GM18858 (cell line): ENCODE measurements at regions not wholly inside any gene's neighbourhood (a gene's known extent, or its start where the extent isn't known, plus 50 kb on each side); places are given as distances from the start of the nearest gene placed in this dataset.

Experiments
- ATAC-seq: cut with Tn5 transposase; IDR thresholded peaks from one replicate; pipeline ENCODE4 v1.9.1; 2021; ENCODE audit not compliant: unreplicated experiment

DNA sequence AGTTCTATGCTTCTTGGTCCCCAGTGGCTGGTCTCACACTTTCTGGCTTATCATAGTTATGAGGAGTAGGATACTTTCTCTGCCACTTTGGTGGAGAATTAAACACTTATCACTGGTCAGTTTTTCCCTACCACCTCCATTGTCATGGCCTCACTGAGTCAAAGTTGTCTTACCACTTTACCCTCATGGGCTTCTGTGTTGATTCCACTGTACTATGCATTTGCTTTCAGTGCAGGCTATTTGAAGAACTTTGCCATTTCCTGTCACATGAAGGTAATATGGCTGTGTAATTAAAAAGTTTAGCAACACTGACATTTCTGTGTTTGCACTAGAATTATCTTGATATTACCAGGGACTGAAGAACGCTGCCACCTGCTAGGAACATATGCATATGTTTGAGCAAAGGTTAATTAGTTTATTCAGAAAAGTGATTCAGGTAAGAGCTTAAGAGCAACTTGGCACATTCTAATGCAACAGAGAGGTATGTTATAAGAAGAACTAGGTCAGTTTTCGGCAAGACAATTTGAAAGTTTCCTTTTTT, 377.3 kb downstream of the PDCD6IP start:
- ATAC-seq = no peak

DNA sequence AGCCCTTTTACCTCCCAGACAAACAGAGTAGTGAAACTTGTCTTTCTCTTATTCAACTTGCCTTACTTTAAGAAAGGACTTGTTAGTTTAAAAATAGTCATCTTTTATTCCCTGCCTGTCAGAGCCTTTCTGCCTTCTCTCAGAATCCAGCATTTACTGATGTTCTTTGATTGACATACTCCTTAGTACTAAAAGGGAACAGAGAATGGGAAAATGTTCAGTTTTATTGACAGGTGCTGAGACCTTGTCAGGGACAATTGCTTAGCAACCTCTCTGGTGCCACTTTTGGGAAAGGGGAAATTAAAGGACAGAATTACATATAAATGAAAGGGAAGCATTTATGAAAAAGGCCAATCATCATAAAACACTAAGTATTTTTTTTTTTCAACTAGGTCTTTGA, 378.3 kb downstream of the PDCD6IP start:
- no peak for ATAC-seq

DNA sequence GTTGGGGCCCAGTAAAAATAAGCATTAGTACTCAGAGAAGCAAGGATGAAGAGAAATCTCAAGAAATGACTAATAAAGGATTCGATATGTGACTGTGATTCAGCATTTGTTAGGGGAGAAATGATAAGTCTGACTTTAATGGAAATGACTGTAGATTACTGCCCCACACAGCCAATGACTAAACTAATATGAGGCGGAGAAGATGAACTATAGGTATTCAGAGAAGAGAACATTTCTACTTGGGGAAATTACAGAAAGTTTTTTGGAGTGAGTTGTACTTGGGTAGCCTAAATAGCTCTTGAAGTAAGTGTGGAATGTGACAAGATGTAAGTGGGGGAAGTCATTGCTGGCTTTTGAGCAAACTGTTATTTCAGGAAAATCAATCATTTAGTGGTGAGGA, 380.0 kb downstream of the PDCD6IP start:
- no peak for ATAC-seq

DNA sequence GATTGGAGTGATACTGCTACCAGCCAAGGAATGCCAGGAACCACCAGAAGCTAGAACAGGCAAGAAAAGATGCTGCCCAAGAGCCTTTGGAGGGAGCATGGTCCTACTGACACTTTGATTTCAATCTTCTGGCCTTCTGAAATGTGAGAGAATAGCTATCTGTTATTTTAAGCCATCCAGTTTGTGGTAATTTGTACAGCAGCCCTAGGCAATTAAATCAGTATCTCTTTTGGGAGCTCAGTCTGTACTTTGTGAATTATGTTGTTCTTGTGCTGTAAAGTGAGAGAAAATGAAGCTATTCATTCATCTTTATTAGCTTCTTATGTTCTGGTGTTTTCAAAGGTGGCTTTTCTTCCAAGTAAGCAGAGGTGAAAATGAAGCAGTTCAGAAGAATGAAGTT, 381.3 kb downstream of the PDCD6IP start:
- no peak for ATAC-seq

DNA sequence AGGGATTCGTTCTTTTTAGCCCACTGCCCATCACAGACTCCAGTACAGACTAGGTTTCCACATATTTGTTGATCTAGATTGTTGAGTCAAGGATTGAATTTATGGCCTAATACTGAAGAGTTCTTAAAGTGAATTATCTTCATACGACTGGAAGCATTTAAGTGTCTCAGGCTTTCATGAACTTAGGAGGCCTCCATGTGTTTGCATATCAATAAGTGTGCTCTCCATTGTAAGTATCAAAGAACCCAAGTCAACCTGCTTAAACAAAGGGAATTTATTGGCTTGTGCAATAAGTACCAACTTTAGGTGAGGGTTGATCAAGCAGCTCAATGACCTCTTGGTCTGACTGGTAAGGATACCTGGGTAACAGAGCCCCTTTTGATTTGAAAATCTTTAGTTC, 382.1 kb downstream of the PDCD6IP start:
- ATAC-seq = no peak

DNA sequence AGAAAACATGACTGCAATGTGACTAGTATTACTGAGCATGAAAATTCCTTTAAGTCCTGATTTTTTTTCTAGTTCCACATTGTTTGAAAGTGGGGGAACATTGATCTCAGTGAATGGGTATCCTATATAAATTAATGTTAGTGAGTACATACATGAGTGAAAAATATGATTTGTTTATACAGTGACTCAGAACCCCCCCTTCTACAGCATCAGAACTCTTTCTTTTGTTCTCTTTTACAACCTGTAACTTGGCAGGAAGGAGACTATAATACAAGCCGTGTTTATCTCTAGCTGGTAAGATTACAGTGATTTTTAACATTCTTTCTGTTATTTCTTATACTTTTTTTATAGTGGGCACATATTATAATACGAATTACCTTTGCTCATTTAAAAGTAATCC, 384.7 kb downstream of the PDCD6IP start:
- no peak for ATAC-seq

DNA sequence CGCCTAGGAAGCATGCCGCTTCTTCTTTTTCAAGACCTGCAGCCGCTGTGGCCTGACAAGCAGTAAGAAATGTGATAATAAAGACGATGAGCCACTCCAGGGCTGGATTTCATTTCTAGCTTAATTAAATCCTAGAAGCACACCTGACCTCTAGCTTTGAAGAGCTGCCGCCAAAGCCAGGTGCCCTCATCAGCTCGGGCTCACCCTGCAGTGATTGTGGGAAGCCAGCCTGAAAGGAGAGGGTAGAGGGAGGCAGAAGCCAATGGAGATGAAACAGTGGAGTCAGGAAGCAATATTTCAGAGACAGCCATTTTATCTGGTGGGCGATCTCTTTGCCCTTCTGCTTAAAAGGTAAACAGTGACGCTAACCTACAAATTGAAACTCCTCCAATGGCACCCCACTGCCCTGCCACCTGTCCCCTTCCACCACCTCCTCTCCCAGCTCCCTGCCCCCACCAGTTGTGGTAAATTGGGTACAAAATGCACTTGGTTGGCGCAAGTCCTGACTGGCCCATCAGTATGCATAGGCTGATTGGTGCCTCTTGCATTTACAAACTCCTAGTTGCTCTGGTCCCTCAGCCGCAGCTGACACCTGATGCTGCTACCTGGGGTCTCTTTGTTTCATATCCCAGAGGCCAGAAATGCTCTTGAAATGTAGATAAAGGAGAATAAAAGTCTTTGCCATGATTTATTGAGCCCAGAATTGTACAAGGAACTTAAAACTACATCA, 385.3 kb downstream of the PDCD6IP start:
- no peak for ATAC-seq

DNA sequence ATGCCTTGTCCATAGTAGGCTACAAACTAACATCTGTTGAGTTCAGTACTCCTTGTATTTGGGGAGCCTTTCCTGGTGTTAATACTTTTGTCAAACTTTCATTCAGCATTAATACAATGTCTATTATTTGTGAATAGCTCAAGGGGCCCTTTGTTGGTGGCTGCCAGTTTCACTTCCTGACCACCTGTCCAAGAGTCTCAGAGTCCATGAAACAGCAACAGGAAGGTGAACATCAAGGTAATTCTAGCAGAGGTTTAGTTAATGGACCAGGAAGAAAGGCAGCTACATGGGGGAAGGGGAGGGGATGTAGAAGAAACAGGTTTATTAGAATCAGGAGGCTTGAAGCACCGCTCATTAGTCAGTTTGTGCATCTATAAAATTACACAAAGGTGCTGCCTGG, 386.9 kb downstream of the PDCD6IP start:
- no peak for ATAC-seq

DNA sequence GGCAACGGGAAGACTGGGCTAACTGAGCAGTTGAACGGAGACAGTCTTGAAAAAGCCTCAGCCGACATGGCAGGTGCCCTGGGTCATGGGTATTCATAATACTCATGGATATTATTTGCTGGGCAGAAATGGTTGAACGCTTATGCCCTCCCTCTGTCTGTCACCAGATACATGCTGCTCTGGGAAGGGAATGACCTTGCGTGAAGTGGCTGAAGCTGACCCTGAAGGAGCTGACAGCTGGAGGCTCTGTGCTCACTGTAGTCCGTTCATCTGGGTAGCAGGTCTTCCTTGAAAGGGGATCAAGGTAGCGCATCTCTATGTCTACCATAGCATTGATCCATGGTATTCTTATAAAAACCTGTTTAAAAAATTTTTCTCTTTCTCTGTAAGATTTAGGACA, 390.7 kb downstream of the PDCD6IP start:
- no peak for ATAC-seq

DNA sequence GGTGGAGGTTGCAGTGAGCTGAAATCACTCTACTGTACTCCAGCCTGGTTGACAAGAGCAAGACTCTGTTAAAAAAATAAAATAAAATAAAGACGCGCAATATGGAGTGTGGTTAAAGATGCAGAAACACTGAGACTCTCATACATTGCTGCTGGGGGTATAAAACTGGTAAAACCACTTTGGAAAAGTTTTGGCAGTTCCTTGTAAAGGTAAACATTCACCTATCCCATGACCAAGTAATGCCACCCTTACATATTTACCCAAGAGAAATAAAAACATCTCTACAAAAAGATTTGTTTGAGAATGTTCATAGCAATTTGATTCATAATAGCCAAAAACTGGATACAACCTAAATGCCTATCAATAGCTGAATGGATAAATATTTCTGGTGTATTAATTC, 398.5 kb downstream of the PDCD6IP start:
- ATAC-seq = no peak

DNA sequence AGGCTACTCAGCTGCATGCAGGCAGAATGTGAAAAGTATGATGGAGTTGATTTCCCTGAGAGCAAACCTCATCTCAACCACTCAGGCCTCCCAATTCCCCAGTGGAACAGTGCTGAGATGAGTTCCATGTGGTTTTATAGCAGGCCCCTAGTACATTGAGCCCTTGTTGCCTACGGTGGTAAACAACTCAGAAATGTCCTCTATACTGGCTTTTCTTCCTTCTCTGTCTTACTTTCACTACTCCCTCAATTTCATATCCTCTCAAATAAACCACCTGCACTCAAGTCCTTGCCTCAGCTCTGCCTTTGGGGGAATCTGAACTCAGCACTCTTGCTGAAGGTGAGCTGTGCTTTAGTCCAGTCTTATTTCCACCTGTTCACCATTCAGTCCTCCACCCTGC, 399.9 kb downstream of the PDCD6IP start:
- no peak for ATAC-seq

DNA sequence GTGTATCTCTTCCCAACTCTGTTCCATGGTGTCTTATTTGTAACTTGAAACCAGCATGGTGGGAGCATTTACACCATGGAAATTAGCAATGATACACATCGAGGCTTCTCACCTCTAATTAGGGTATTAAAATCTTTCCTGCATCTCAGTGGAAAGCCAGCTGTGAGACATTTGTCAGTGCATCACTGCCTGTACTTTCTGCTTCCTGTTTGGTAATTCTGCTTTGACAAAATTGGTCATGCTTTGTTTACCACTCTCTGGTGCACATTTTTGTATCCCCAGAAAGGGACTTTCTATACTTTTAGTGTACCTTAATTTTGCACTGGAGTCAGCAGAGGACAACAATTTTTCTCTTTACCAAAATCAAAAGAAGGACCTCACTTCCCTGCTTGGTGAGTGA, 402.1 kb downstream of the PDCD6IP start:
- peak; percentile 95 for ATAC-seq

DNA sequence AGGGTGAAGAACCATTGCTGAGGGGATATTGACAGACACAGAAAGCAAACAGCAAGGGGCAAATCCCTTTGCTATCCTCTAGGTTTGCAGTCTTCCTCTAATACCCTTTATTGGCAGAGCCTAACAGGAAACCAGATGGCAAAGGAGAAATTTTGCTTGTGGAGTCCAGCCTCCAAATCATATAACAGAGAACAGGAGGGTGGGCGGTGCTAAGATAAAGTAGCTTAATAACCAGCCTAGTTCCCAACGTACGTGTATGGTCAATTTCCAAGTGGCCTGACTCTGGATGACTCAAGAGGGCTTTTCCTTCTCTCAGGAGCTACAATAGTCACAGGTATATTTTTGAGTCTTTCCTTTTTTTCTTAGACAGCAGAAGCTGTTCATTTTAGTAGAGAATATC, 404.5 kb downstream of the PDCD6IP start:
- ATAC-seq = no peak

DNA sequence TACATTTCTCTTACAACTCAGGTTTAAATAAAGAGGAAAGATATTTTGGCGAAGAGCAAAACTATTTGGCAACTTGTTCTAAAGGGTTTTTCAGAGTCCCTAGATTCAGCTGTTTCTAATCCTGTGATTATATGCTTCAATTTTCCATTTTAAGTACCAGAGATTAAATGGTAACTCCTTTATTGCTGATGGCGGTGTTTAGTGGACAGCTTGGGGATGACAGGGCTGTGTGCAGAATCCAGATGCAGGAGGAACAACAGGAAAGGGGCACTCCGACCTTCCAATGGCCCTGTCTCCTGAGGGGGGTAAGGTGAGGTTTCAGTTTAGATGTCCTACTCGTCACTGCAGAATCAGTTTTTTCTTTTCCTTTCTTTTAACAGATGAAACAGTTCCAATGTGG, 405.0 kb downstream of the PDCD6IP start:
- ATAC-seq = no peak

DNA sequence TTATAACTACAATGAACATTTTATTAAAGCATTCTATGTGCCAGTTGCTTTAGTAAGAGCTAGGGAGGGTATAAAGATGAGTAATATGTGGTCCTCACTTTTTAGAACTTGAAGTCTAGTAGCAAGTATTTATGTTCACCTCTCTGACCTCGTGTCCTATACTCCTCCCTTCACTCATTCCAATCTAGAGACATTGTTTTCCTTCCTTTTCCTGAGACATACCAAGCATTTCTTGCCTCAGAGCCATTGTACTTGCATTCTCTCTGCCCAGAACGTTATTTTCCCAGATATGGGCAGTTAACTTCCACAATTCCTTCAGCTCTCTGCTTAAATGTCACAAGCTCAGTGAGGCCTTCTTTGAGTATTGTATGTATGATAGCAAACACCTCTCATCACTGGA, 408.6 kb downstream of the PDCD6IP start:
- ATAC-seq = no peak

DNA sequence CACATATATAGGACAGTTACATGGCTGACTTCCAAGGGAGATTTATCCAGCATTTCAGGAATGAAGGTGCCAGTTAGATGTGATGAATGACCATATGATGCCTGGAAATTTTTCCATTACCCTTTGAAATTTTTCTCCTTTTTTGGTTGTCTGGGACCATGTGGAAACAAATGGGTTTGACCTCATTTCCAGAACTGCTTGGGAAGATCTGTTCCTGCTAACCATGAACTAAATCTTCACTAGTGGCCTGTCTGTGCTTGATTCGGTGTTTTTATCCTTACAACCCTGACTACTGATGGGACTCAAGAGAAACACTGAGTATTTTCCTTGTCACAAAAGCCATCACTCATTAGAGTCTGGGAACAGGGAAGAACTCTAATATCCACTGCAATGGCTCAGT, 409.4 kb downstream of the PDCD6IP start:
- ATAC-seq = no peak

DNA sequence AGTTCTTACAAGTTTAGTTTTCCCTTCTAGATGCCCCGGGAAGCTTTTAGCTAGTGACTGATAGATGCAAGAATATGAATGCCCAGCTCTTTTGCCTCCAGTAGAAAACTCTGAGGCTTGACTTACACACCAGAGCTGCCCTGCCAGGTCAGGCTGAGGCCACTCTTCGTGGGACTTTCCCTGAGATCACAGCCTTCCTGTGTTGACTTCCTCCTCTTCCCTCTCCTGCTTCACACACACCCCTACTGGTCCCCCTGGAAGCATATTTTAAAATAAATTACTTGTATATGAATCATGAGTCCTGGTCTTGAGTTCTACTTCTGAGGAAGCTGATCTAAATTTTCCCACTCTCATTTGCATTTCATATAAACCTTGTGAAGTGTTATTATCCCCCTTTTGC, 413.7 kb downstream of the PDCD6IP start:
- no peak for ATAC-seq

DNA sequence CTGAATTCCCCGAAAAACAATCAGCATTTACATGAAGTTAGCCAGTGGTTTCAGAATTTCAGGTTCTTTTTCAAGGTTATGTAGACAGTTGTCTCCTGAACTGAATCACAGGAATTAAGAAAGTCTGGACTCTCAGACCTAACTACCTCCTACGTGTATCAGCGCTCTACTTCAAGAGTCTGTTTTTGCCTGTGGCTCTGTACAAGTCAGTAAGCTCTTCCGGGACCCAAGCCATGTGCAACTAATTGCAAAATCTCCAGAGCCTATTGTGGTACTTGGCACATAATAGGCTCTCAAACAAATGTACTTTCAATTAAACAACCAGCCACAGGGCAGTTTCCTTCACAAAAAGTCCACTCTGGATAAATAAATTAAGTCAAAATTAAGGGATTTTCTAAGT, 414.2 kb downstream of the PDCD6IP start:
- no peak for ATAC-seq

DNA sequence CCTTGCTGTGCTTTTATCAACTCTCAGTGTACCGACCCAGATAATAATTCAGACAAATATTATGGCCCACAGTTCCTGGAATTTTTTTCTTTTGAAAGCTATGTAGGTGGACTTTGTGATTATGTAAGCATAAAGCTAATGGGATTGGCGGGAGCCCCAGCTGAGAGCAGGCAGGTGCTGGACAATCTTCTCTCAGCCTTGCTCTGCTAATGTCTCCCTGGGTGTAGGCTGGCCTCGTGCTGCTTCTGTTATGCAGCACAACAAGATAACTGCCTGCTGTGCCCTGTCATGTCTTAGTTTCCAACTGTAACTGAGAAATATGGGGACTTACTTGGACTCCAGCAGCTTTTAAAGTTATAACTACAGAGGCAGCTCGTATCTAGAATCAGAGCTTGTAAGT, 415.0 kb downstream of the PDCD6IP start:
- no peak for ATAC-seq

DNA sequence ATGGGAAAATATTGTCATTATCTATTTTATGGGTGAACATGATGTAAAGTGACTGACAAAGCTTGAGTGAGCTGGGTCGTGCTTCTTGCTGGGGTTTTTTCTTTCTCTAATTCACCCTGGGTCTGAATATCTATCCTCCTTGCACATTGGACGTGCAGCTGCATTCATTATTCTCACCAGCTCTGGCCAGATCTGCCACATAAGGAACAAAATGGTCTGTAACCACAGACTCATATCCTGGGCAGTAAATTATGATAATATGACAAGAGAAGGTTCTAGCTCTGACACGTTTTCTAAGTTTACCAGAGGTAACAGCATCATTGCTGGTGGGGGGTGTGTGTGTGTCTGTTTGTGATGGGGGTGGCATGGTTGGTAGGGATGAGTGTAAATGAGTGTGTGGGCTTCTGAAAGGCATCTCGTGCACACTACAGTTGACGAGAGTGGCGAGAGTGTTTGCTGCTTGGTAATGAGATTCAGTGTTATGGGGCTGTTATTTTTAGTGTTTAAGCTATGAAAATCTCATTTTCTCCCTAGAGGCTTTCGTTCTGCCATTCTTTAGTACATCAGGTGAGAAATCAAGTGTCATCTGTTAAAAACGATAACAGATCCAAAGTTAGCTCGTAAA, 418.4 kb downstream of the PDCD6IP start:
- no peak for ATAC-seq

DNA sequence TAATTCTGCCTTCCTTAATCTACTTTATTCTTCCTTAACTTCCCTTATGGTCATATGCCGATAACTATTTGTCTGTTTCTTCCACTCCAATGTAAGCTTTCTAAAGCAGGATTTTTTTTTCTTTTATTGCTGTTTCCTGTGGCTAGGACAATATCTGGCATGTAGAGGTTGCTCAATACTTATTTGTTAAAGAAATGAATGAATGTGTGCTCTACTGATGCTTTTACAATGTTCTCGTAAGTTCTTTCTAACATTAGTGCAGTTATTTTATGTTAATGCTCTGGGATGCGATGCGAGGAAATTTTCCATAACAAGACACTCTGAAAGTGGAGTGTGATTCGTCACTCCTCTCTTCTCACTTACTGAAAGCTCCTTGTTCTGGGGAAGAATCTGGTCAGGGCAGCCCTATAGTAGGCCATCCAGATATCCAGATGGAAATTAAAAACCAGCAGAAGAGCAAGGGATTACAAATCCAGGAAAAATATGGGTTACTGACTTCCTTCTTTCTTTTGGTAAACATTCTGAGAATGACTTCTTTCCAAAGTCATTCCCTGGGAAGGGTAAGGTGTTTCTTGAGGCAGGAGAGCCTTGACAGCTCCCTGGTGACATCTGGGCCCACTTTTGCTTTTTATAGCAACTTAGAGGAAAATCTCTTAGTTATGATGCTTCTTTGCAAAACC, 420.4 kb downstream of the PDCD6IP start:
- ATAC-seq = no peak

DNA sequence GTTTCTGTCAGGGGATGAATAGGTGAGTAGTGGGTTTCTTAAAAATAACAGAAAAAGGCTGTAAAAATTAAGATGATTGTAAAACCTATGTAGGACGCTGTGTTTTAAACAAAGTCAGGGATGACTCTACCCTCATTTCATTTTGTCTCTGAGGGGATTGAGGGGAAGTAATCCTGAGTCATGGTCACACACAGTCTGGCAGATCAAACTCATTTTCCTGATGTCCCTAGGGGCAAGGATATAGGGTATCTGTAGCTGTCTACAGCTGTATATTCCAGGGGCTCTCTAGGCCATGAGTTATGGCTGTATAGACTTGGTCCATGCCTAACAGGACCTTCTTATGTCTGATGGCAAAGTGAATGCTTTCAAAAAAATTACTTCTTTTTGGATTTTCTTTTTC, 421.1 kb downstream of the PDCD6IP start:
- ATAC-seq = no peak
